ENCODE measurements at regions not wholly inside any gene's neighbourhood (a gene's known extent, or its start where the extent isn't known, plus 50 kb on each side); places are given as distances from the start of the nearest gene placed in this dataset.

- no peak for DNase-seq
Measured at GRCh38 chr17:65403626-65404025, 157.8 kb downstream of the AXIN2 start.

- DNase-seq: no peak
Measured at GRCh38 chr17:65402513-65403496, 158.6 kb downstream of the AXIN2 start.

- DNase-seq: no peak
Measured at GRCh38 chr17:65401561-65401960, 159.9 kb downstream of the AXIN2 start.

GRCh38 chr17:65400701-65401100 lies 160.7 kb downstream of the AXIN2 start:
- no peak for DNase-seq

GRCh38 chr17:65398040-65398787 lies 163.2 kb downstream of the AXIN2 start:
- DNase-seq: no peak

- no peak for DNase-seq
Measured at GRCh38 chr17:65395924-65396323, 165.5 kb downstream of the AXIN2 start.

- DNase-seq: no peak
Measured at GRCh38 chr17:65394811-65395472, 166.5 kb downstream of the AXIN2 start.

GRCh38 chr17:65393514-65393913 lies 167.9 kb downstream of the AXIN2 start:
- DNase-seq: no peak

GRCh38 chr17:65389949-65390348 lies 171.5 kb downstream of the AXIN2 start:
- DNase-seq: no peak

GRCh38 chr17:65389426-65389825 lies 172.0 kb downstream of the AXIN2 start:
- no peak for DNase-seq

- no peak for DNase-seq
Measured at GRCh38 chr17:65388911-65389310, 172.5 kb downstream of the AXIN2 start.

- no peak for DNase-seq
Measured at GRCh38 chr17:65387322-65387721, 174.1 kb downstream of the AXIN2 start.

GRCh38 chr17:65385726-65386125 lies 175.7 kb downstream of the AXIN2 start:
- DNase-seq: no peak

- no peak for DNase-seq
Measured at GRCh38 chr17:65385071-65385470, 176.4 kb downstream of the AXIN2 start.

- no peak for DNase-seq
Measured at GRCh38 chr17:65381152-65381551, 180.3 kb downstream of the AXIN2 start.

- no peak for DNase-seq
Measured at GRCh38 chr17:65374966-65375365, 186.5 kb downstream of the AXIN2 start.

- DNase-seq: no peak
Measured at GRCh38 chr17:65371702-65372101, 189.7 kb downstream of the AXIN2 start.

GRCh38 chr17:65370669-65371131 lies 190.7 kb downstream of the AXIN2 start:
- DNase-seq: no peak

GRCh38 chr17:65368341-65368740 lies 193.1 kb downstream of the AXIN2 start:
- no peak for DNase-seq

GRCh38 chr17:65366102-65366844 lies 195.2 kb downstream of the AXIN2 start:
- DNase-seq: no peak

GRCh38 chr17:65365169-65365568 lies 196.3 kb downstream of the AXIN2 start:
- DNase-seq: no peak

GRCh38 chr17:65364438-65364837 lies 197.0 kb downstream of the AXIN2 start:
- no peak for DNase-seq
